H9 (cell line): ENCODE measurements at regions not wholly inside any gene's neighbourhood (a gene's known extent, or its start where the extent isn't known, plus 50 kb on each side); places are given as distances from the start of the nearest gene placed in this dataset.

Experiments
- DNase-seq: peaks from one replicate; pipeline ENCODE4 v3.0.0-alpha.2; 2017
- H2AFZ ChIP-seq: one replicate; pipeline ENCODE4 v1.6.1; 2013; ENCODE audit warnings: mild to moderate bottlenecking, low read length, control low read depth, moderate library complexity
- H2AK5ac ChIP-seq: 2 replicates; pipeline ENCODE4 v1.6.1; 2013; ENCODE audit warnings: low read length, control low read depth, mixed read lengths; ENCODE audit not compliant: insufficient read length
- H2BK120ac ChIP-seq: one replicate; pipeline ENCODE4 v1.6.1; 2013; ENCODE audit warnings: low read depth, mild to moderate bottlenecking, low read length, control low read depth, inconsistent platforms; ENCODE audit not compliant: poor library complexity, severe bottlenecking
- H2BK12ac ChIP-seq: 2 replicates; pipeline ENCODE4 v1.6.1; 2013; ENCODE audit warnings: low read length, control low read depth, mixed read lengths, low read depth; ENCODE audit not compliant: insufficient read length
- H2BK15ac ChIP-seq: 2 replicates; pipeline ENCODE4 v1.6.1; 2013; ENCODE audit warnings: low read depth, low read length, control low read depth
- H2BK20ac ChIP-seq: one replicate; pipeline ENCODE4 v1.6.1; 2013; ENCODE audit warnings: low read depth, mild to moderate bottlenecking, low read length, control low read depth, inconsistent platforms; ENCODE audit not compliant: poor library complexity, severe bottlenecking
- H2BK5ac ChIP-seq: 2 replicates; pipeline ENCODE4 v1.6.1; 2013; ENCODE audit warnings: low read length, control low read depth, mixed read lengths; ENCODE audit not compliant: insufficient read length
- H3K14ac ChIP-seq: 2 replicates; pipeline ENCODE4 v1.6.1; 2013; ENCODE audit warnings: low read length, control low read depth; ENCODE audit not compliant: insufficient read depth
- H3K18ac ChIP-seq: 2 replicates; pipeline ENCODE4 v1.6.1; 2013; ENCODE audit warnings: low read depth, mild to moderate bottlenecking, mixed read lengths, low read length, control low read depth; ENCODE audit not compliant: insufficient read length
- H3K23ac ChIP-seq: 2 replicates; pipeline ENCODE4 v1.6.1; 2013; ENCODE audit warnings: low read length, control low read depth, mixed read lengths, low read depth; ENCODE audit not compliant: insufficient read length
- H3K23me2 ChIP-seq: 2 replicates; pipeline ENCODE4 v1.6.1; 2013; ENCODE audit warnings: low read depth, mild to moderate bottlenecking, mixed read lengths, low read length, control low read depth; ENCODE audit not compliant: insufficient read length, poor library complexity, severe bottlenecking
- H3K27ac ChIP-seq: 2 replicates; pipeline ENCODE4 v1.5.1; 2013; ENCODE audit warnings: low read length, control low read depth, mixed read lengths, low read depth; ENCODE audit not compliant: insufficient read length
- H3K27me3 ChIP-seq: 2 replicates; pipeline ENCODE4 v1.6.1; 2013; ENCODE audit warnings: low read length, control low read depth, inconsistent platforms; ENCODE audit not compliant: insufficient read depth
- H3K4ac ChIP-seq: 2 replicates; pipeline ENCODE4 v1.6.1; 2013; ENCODE audit warnings: low read depth, mild to moderate bottlenecking, control low read depth, inconsistent platforms, low read length, moderate library complexity
- H3K4me1 ChIP-seq: 2 replicates; pipeline ENCODE4 v1.6.1; 2013; ENCODE audit warnings: low read length, control low read depth, inconsistent platforms; ENCODE audit not compliant: insufficient read depth
- H3K4me2 ChIP-seq: 2 replicates; pipeline ENCODE4 v1.6.1; 2013; ENCODE audit warnings: low read length, control low read depth, mixed read lengths; ENCODE audit not compliant: insufficient read length, insufficient read depth
- H3K56ac ChIP-seq: 2 replicates; pipeline ENCODE4 v1.6.1; 2013; ENCODE audit warnings: low read depth, mild to moderate bottlenecking, mixed read lengths, low read length, control low read depth; ENCODE audit not compliant: insufficient read length
- H3K79me1 ChIP-seq: 2 replicates; pipeline ENCODE4 v1.6.1; 2013; ENCODE audit warnings: low read depth, mild to moderate bottlenecking, moderate library complexity, low read length, control low read depth, inconsistent platforms; ENCODE audit not compliant: insufficient read depth, poor library complexity, severe bottlenecking
- H3K79me2 ChIP-seq: 2 replicates; pipeline ENCODE4 v1.6.1; 2013; ENCODE audit warnings: low read length, control low read depth, inconsistent platforms; ENCODE audit not compliant: insufficient read depth
- H3K9ac ChIP-seq: 2 replicates; pipeline ENCODE4 v1.6.1; 2013; ENCODE audit warnings: low read length, control low read depth, mixed read lengths; ENCODE audit not compliant: insufficient read length; ENCODE audit errors: extremely low read depth
- H3K9me3 ChIP-seq: one replicate; pipeline ENCODE4 v1.6.1; 2013; ENCODE audit warnings: low read depth, low read length, inconsistent platforms; ENCODE audit not compliant: control insufficient read depth
- H3T11ph ChIP-seq: one replicate; pipeline ENCODE4 v1.6.1; 2013; ENCODE audit warnings: mild to moderate bottlenecking, low read length, control low read depth, inconsistent platforms
- H4K20me1 ChIP-seq: one replicate; pipeline ENCODE4 v1.6.1; 2013; ENCODE audit not compliant: control insufficient read depth, insufficient read length, insufficient read depth
- H4K5ac ChIP-seq: 2 replicates; pipeline ENCODE4 v1.6.1; 2013; ENCODE audit warnings: low read depth, mild to moderate bottlenecking, mixed read lengths, low read length, control low read depth; ENCODE audit not compliant: insufficient read length
- H4K8ac ChIP-seq: replicated peaks from 2 replicates; pipeline ENCODE4 v1.6.1; 2013; ENCODE audit warnings: low read length, control low read depth, mixed read lengths, low read depth; ENCODE audit not compliant: insufficient read length
- H4K91ac ChIP-seq: 2 replicates; pipeline ENCODE4 v1.6.1; 2013; ENCODE audit warnings: low read depth, mild to moderate bottlenecking, moderate library complexity, mixed read lengths, low read length, control low read depth; ENCODE audit not compliant: insufficient read length
- H3K27ac Mint-ChIP-seq, 3 experiments: 2 replicates in 2 of 3; 3 replicates in 1 of 3; pipeline ENCODE4 v1.8.0; 2020 to 2021; ENCODE audit warnings: mixed read lengths in 3 of 3, mild to moderate bottlenecking in 1 of 3, moderate library complexity in 1 of 3
- H3K27me3 Mint-ChIP-seq: 2 replicates; pipeline ENCODE4 v1.8.0; 2021; ENCODE audit warnings: low read depth, mild to moderate bottlenecking, moderate library complexity, mixed read lengths
- H3K36me3 Mint-ChIP-seq, 3 experiments: 2 replicates in 2 of 3; 3 replicates in 1 of 3; pipeline ENCODE4 v1.8.0; 2020 to 2021; ENCODE audit warnings: low read depth in 3 of 3, mixed read lengths in 3 of 3; ENCODE audit not compliant: insufficient read depth in 1 of 3
- H3K4me1 Mint-ChIP-seq, 2 experiments: 2 replicates each; pipeline ENCODE4 v1.8.0; 2020; ENCODE audit warnings: mixed read lengths in 2 of 2
- H3K4me3 Mint-ChIP-seq, 2 experiments: 2 replicates in 1 of 2; 3 replicates in 1 of 2; pipeline ENCODE4 v1.8.0; 2020 to 2021; ENCODE audit warnings: mild to moderate bottlenecking in 2 of 2, mixed read lengths in 2 of 2, moderate library complexity in 1 of 2
- H3K9me3 Mint-ChIP-seq, 2 experiments: 2 replicates in 1 of 2; 3 replicates in 1 of 2; pipeline ENCODE4 v1.8.0; 2020; ENCODE audit warnings: mild to moderate bottlenecking in 2 of 2, mixed read lengths in 2 of 2, moderate library complexity in 1 of 2
- CTCF ChIP-seq: fragments of 200-600 bp; sonication (generic); conservative IDR thresholded peaks from 3 replicates; pipeline ENCODE4 v1.8.0; 2021; ENCODE audit warnings: antibody characterized with exemption, mild to moderate bottlenecking
- WGBS: extraction: QIAGEN DNeasy Blood & Tissue Kit; methylation state at CpG from one replicate; pipeline ENCODE4 v1.1.7; 2013; ENCODE audit warnings: missing lambda C conversion rate, low lambda C conversion rate, mixed read lengths; ENCODE audit not compliant: insufficient read length; ENCODE audit errors: extremely low coverage; 5-methylcytosine and 5-hydroxymethylcytosine counted together

- Histone ChIP-seq H3K4me1 (no peaks in the 10 kb centered on the region; the same call in 1 of the 2 replicates), H3K56ac (no peak overlapping the region), H3K23me2 (no peaks in the 10 kb centered on the region), H3K9ac (no peak overlapping the region), H3K27ac (no peak overlapping the region), H3K4me2 (no peak overlapping the region), H2AFZ (no peak overlapping the region), H2BK12ac (no peak overlapping the region), H3K23ac (no peak overlapping the region), H2AK5ac (no peak overlapping the region), H3K79me2 (no peaks in the 10 kb centered on the region), H2BK5ac (no peak overlapping the region), H3K9me3 (no peaks in the 10 kb centered on the region), H2BK120ac (no peak overlapping the region), H3K27me3 (no peaks in the 10 kb centered on the region), H3K14ac (no peak overlapping the region), H2BK20ac (no peak overlapping the region), H3T11ph (no peak overlapping the region), H4K91ac (no peak overlapping the region), H4K20me1 (no peaks in the 10 kb centered on the region), H3K79me1 (no peaks in the 10 kb centered on the region), H4K5ac (no peak overlapping the region), H3K18ac (no peak overlapping the region), H4K8ac (no peak overlapping the region), H3K4ac (no peak overlapping the region), H2BK15ac (no peak overlapping the region)
- H3K36me3 Mint-ChIP-seq = peaks cover 0 to 9% (median 5%) of the 10 kb centered on the region in 3 experiments; a peak in 3 of 7 replicates
- H3K27me3 Mint-ChIP-seq = no peaks in the 10 kb centered on the region
- peaks cover 19% of the 10 kb centered on the region in 2 experiments for H3K4me1 Mint-ChIP-seq
- no CpG with 5 or more reads among the region's 3 CpGs for WGBS
- no peak overlapping the region for H3K27ac Mint-ChIP-seq
- TF ChIP-seq CTCF = no peak
- H3K9me3 Mint-ChIP-seq = peaks cover 3 to 4% of the 10 kb centered on the region in 2 experiments; a peak in 4 of 5 replicates
- DNase-seq = no peak
- H3K4me3 Mint-ChIP-seq = no peak overlapping the region
Observed at GRCh38 chr13:73751290-73751689, 382.9 kb downstream of the KLF12 start.
